ENCODE measurements at regions not wholly inside any gene's neighbourhood (a gene's known extent, or its start where the extent isn't known, plus 50 kb on each side); places are given as distances from the start of the nearest gene placed in this dataset.
A peak's percentile ranks its signal among the peaks of the same experiment; 100 is the strongest.

GRCh38 chr2:8371653-8372052, 310.2 kb upstream of the ID2 start:
- CTCF ChIA-PET, result no interaction called here
- H3K36me3 Mint-ChIP-seq (ENCODE audit: low read depth), result peaks cover 2% of the 10 kb centered on the region

GRCh38 chr2:8374782-8375181, 307.1 kb upstream of the ID2 start:
- H3K4me1 Mint-ChIP-seq (ENCODE audit: low read depth), result peaks cover 23% of the 10 kb centered on the region
- DNase-seq (no peak), ATAC-seq (no peak)
- intact Hi-C loops (cut with micrococcal nuclease), result no loop called here
- POLR2A ChIA-PET, result no interaction called here
- CTCF ChIA-PET, result no interaction called here
- no peak overlapping the region for H3K27ac Mint-ChIP-seq
- H3K27me3 Mint-ChIP-seq, result peaks cover 2% of the 10 kb centered on the region
- TF ChIP-seq CTCF (IDR thresholded peaks at IDR 0.05), result no peak
- H3K4me3 Mint-ChIP-seq, result no peak overlapping the region
- H3K9me3 Mint-ChIP-seq, result peaks cover 6% of the 10 kb centered on the region
- peaks cover 2% of the 10 kb centered on the region for H3K36me3 Mint-ChIP-seq (ENCODE audit: low read depth)

More at GRCh38 chr2:8371653-8372052, 310.2 kb upstream of the ID2 start:
- ATAC-seq, result no peak
- POLR2A ChIA-PET, result no interaction called here
- TF ChIP-seq CTCF (IDR thresholded peaks at IDR 0.05), result no peak
- intact Hi-C loops (cut with micrococcal nuclease), result no loop called here
- Mint-ChIP-seq H3K4me1 (ENCODE audit: low read depth) (peaks cover 3% of the 10 kb centered on the region), H3K27me3 (peaks cover 2% of the 10 kb centered on the region), H3K9me3 (peaks cover 6% of the 10 kb centered on the region), H3K27ac (no peak overlapping the region), H3K4me3 (no peak overlapping the region)
- DNase-seq, result no peak

DNA sequence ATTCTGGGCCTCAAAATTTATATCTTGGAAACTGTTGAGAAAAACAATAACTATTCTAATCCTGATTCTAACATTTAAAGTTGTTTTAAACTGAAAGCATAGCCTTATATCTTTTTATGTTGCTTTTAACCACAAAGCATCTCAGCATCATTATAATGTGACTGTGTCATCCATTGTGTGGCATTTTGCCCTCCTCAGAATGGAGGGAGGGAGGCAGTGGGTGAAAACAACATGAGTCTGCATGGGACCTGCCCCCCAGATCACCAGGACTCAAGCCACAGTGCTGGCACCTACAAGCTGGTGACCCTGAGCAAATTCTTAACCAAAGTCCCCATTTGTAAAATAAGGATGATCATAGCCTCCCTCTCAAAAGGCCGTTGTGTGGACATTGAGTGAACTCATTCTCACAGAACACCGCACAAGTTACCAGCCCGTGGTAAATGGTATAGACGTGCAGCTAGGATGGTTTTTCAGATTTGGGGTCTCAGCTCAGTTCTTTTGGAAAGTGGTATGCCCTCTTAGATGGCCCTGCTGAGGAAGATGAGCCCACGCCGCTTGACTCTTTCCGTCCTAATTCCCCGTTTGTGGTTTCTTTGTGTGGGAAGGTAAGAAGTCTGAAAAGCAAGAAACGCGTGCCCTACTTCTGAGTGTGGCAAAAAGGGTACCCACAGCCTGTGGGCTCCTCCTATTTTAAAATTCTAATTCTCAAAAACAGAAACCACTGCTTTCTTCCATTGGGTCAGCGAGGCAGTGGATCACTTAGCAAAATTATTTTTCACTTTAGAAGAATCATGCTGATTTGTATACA, 305.0 kb upstream of the ID2 start:
- peaks cover 26% of the 10 kb centered on the region for H3K4me1 Mint-ChIP-seq (ENCODE audit: low read depth)
- POLR2A ChIA-PET, result no interaction called here
- H3K36me3 Mint-ChIP-seq (ENCODE audit: low read depth), result peaks cover 2% of the 10 kb centered on the region
- H3K9me3 Mint-ChIP-seq, result peaks cover 6% of the 10 kb centered on the region
- H3K4me3 Mint-ChIP-seq, result peak overlapping the region; percentile 15
- CTCF ChIA-PET, result no interaction called here
- H3K27me3 Mint-ChIP-seq, result peaks cover 2% of the 10 kb centered on the region
- peak; percentile 65 for ATAC-seq
- intact Hi-C loops (cut with micrococcal nuclease), result no loop called here
- no peak for TF ChIP-seq CTCF (IDR thresholded peaks at IDR 0.05)
- H3K27ac Mint-ChIP-seq, result peak overlapping the region; percentile 73
- peak; percentile 15 for DNase-seq

DNA sequence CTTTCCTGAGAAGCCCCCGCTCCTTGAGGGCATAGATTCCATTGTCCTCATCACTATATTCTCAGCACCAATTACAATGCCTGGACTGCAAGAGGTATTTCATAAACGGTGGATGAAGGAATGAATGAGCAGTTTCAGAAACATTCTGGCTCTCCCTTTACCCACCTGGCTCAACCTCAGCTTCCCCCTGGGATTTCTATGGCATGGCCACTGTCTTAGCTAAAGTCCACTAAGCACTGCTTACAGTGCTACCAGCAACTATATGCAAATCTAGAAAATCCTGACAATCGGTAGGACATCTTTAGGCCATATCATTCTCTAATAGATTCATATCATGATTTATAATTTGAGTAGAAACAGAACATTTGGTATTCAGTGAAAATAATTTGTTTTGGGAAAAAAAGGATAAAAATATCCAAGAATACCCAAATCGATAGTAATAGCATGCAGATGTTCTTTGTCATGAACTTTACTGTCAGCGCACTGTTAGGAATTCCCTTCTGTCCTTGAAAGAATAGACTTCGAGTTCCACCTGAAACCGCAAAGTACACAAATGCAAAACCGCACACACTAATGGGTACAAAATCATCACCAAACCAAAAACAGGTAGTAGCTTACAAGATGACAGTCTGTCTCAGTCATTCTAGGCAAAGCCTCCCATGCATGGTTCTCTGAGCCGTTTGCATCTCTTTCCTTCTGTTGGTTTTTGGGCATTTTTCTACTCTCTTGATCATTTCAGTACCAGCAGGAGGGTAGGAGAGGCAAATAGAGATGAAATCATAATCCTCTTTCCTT, 303.6 kb upstream of the ID2 start:
- DNase-seq (no peak), ATAC-seq (no peak)
- CTCF ChIA-PET, result no interaction called here

More for the DNA sequence above, 303.6 kb upstream of the ID2 start:
- intact Hi-C loops (cut with micrococcal nuclease), result no loop called here
- POLR2A ChIA-PET, result interaction anchor here (0.7 to 1.3 kb wide), 2 partner anchors 17 to 33 kb away, joined by 3 read pairs; no protein-coding TSS in a partner anchor
- H3K27ac Mint-ChIP-seq, result peak overlapping the region; percentile 34
- peaks cover 2% of the 10 kb centered on the region for H3K36me3 Mint-ChIP-seq (ENCODE audit: low read depth)
- H3K4me3 Mint-ChIP-seq, result no peak overlapping the region
- peaks cover 26% of the 10 kb centered on the region for H3K4me1 Mint-ChIP-seq (ENCODE audit: low read depth)
- TF ChIP-seq CTCF (IDR thresholded peaks at IDR 0.05), result no peak
- H3K27me3 Mint-ChIP-seq, result peaks cover 2% of the 10 kb centered on the region
- peaks cover 4% of the 10 kb centered on the region for H3K9me3 Mint-ChIP-seq
